ENCODE measurements at regions not wholly inside any gene's neighbourhood (a gene's known extent, or its start where the extent isn't known, plus 50 kb on each side); places are given as distances from the start of the nearest gene placed in this dataset.

GRCh38 chr6:76490456-76490855, 418.0 kb upstream of the IMPG1 start:
- no peak for TF ChIP-seq CTCF (IDR thresholded peaks at IDR 0.05)
- no peak for TF ChIP-seq POLR2A (IDR thresholded peaks at IDR 0.05)
